Progenitor cell of endocrine pancreas (in vitro differentiated cells): ENCODE measurements at regions not wholly inside any gene's neighbourhood (a gene's known extent, or its start where the extent isn't known, plus 50 kb on each side); places are given as distances from the start of the nearest gene placed in this dataset.
A peak's percentile ranks its signal among the peaks of the same experiment; 100 is the strongest.

ENCODE experiments used
- DNase-seq: peaks from one replicate; pipeline ENCODE4 v3.0.0; 2021; ENCODE audit warnings: low spot score; ENCODE audit not compliant: unreplicated experiment
- H3K27ac Mint-ChIP-seq: 2 replicates; pipeline ENCODE4 v1.8.0; 2021; ENCODE audit warnings: mild to moderate bottlenecking, moderate library complexity, mixed read lengths
- H3K27me3 Mint-ChIP-seq: 2 replicates; pipeline ENCODE4 v1.8.0; 2021; ENCODE audit warnings: mixed read lengths
- H3K36me3 Mint-ChIP-seq: 2 replicates; pipeline ENCODE4 v1.8.0; 2022; ENCODE audit warnings: mixed read lengths; ENCODE audit not compliant: insufficient read depth
- H3K4me1 Mint-ChIP-seq: 2 replicates; pipeline ENCODE4 v1.8.0; 2021; ENCODE audit warnings: low read depth, mixed read lengths
- H3K4me3 Mint-ChIP-seq: 2 replicates; pipeline ENCODE4 v1.8.0; 2021; ENCODE audit warnings: low read depth, mild to moderate bottlenecking, moderate library complexity, mixed read lengths
- H3K9me3 Mint-ChIP-seq: 2 replicates; pipeline ENCODE4 v1.8.0; 2021; ENCODE audit warnings: low read depth, mixed read lengths
- TF ChIP-seq, protein P1 (sequence below): fragments of 200-600 bp; sonication (generic); IDR thresholded peaks from one replicate; pipeline ENCODE4 v1.5.0; 2021; ENCODE audit warnings: antibody characterized with exemption, mild to moderate bottlenecking; ENCODE audit not compliant: unreplicated experiment

GRCh38 chr7:32381024-32381601 lies 109.1 kb downstream of the LSM5 start:
- Mint-ChIP-seq H3K4me1 (no peaks in the 10 kb centered on the region), H3K9me3 (no peaks in the 10 kb centered on the region), H3K27ac (no peak overlapping the region), H3K27me3 (peaks cover 32% of the 10 kb centered on the region), H3K4me3 (no peak overlapping the region), H3K36me3 (no peaks in the 10 kb centered on the region)
- no peak for DNase-seq
- TF ChIP-seq, protein P1, sequence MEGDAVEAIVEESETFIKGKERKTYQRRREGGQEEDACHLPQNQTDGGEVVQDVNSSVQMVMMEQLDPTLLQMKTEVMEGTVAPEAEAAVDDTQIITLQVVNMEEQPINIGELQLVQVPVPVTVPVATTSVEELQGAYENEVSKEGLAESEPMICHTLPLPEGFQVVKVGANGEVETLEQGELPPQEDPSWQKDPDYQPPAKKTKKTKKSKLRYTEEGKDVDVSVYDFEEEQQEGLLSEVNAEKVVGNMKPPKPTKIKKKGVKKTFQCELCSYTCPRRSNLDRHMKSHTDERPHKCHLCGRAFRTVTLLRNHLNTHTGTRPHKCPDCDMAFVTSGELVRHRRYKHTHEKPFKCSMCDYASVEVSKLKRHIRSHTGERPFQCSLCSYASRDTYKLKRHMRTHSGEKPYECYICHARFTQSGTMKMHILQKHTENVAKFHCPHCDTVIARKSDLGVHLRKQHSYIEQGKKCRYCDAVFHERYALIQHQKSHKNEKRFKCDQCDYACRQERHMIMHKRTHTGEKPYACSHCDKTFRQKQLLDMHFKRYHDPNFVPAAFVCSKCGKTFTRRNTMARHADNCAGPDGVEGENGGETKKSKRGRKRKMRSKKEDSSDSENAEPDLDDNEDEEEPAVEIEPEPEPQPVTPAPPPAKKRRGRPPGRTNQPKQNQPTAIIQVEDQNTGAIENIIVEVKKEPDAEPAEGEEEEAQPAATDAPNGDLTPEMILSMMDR, result peak; percentile 8

GRCh38 chr7:32379510-32380112 lies 110.6 kb downstream of the LSM5 start:
- H3K36me3 Mint-ChIP-seq, result no peaks in the 10 kb centered on the region
- H3K4me3 Mint-ChIP-seq, result no peak overlapping the region
- no peaks in the 10 kb centered on the region for H3K9me3 Mint-ChIP-seq
- TF ChIP-seq, protein P1, result no peak
- no peak for DNase-seq
- no peak overlapping the region for H3K27ac Mint-ChIP-seq
- H3K4me1 Mint-ChIP-seq, result no peaks in the 10 kb centered on the region
- H3K27me3 Mint-ChIP-seq, result peaks cover 26% of the 10 kb centered on the region

- no peaks in the 10 kb centered on the region for H3K4me1 Mint-ChIP-seq
- H3K4me3 Mint-ChIP-seq, result no peak overlapping the region
- H3K9me3 Mint-ChIP-seq, result no peaks in the 10 kb centered on the region
- H3K27ac Mint-ChIP-seq, result no peak overlapping the region
- peaks cover 26% of the 10 kb centered on the region for H3K27me3 Mint-ChIP-seq
- TF ChIP-seq, protein P1, result no peak
- no peaks in the 10 kb centered on the region for H3K36me3 Mint-ChIP-seq
- no peak for DNase-seq
These were observed 111.2 kb downstream of the LSM5 start for GRCh38 chr7:32378988-32379387.

DNA sequence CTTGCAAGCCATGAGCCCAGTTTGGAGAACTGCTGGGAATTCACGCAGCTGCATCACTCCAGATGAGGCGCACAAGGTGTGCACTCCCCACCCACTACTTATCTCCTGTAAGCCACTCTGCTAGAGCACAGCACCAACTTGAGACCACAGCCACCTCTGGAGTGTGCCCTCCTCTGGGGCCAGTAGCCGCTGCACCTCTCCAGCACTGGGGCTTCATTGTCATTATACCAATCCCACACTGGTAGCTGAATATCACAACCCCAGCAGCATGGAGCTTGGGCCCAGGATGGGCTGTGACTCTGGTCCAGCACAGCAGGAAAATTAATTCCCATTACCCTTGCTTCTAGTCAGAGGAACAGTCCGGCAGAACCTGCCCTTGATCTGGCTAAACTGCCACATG lies 125.6 kb downstream of the LSM5 start:
- no peak for DNase-seq
- Mint-ChIP-seq H3K27me3 (peaks cover 23% of the 10 kb centered on the region), H3K4me1 (no peaks in the 10 kb centered on the region), H3K4me3 (no peak overlapping the region), H3K36me3 (no peaks in the 10 kb centered on the region), H3K27ac (no peak overlapping the region), H3K9me3 (peaks cover 17% of the 10 kb centered on the region)
- TF ChIP-seq, protein P1, result no peak

DNA sequence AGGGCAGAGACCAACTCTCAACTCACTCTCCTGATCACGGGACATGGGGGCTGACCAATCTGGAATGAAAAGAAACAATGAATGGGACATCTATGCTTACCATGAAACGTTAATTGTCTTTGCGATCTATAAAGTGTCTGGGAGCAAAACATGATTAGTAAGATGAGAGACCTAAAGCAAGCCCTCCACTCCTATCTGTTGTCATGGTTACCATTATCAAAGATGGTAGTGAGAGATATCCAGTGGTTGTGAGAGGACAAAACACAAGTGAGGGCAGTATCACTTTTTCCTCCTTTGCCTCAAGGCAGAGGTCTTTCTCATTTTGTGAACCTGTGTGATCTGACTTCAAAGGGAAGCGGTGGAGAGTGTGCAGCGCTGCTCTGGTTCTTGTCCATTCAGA lies 130.1 kb downstream of the LSM5 start:
- H3K4me3 Mint-ChIP-seq, result no peak overlapping the region
- peaks cover 23% of the 10 kb centered on the region for H3K27me3 Mint-ChIP-seq
- TF ChIP-seq, protein P1, result no peak
- H3K27ac Mint-ChIP-seq, result no peak overlapping the region
- DNase-seq, result no peak
- no peaks in the 10 kb centered on the region for H3K36me3 Mint-ChIP-seq
- H3K4me1 Mint-ChIP-seq, result peaks cover 4% of the 10 kb centered on the region
- H3K9me3 Mint-ChIP-seq, result no peaks in the 10 kb centered on the region
